Uterus (tissue), 2 donors: ENCODE measurements at regions not wholly inside any gene's neighbourhood (a gene's known extent, or its start where the extent isn't known, plus 50 kb on each side); places are given as distances from the start of the nearest gene placed in this dataset.

Experiments
- POLR2A ChIP-seq, 2 donors: fragments of 450-650 bp; IDR thresholded peaks; one replicate each; pipeline ENCODE4 v1.6.1; 2016; ENCODE audit warnings: antibody characterized with exemption in 2 of 2, mild to moderate bottlenecking in 1 of 2, moderate library complexity in 1 of 2
- TF ChIP-seq, protein P1 (sequence below), 4 experiments: fragments of 200-600 bp in 2 of 4; fragments of 450-650 bp in 2 of 4; sonication (generic) in 2 of 4; IDR thresholded peaks; one replicate each; pipeline ENCODE4 v1.5.1; 2016 to 2019; ENCODE audit warnings: antibody characterized with exemption in 4 of 4, mild to moderate bottlenecking in 2 of 4, moderate library complexity in 1 of 4

- TF ChIP-seq, protein P1, sequence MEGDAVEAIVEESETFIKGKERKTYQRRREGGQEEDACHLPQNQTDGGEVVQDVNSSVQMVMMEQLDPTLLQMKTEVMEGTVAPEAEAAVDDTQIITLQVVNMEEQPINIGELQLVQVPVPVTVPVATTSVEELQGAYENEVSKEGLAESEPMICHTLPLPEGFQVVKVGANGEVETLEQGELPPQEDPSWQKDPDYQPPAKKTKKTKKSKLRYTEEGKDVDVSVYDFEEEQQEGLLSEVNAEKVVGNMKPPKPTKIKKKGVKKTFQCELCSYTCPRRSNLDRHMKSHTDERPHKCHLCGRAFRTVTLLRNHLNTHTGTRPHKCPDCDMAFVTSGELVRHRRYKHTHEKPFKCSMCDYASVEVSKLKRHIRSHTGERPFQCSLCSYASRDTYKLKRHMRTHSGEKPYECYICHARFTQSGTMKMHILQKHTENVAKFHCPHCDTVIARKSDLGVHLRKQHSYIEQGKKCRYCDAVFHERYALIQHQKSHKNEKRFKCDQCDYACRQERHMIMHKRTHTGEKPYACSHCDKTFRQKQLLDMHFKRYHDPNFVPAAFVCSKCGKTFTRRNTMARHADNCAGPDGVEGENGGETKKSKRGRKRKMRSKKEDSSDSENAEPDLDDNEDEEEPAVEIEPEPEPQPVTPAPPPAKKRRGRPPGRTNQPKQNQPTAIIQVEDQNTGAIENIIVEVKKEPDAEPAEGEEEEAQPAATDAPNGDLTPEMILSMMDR (IDR thresholded peaks at IDR 0.05): no peak
- TF ChIP-seq POLR2A (IDR thresholded peaks at IDR 0.05): no peak
Measured at GRCh38 chr4:100605144-100605543, 87.3 kb upstream of the EMCN start.
